GM12878 (cell line): ENCODE measurements at regions not wholly inside any gene's neighbourhood (a gene's known extent, or its start where the extent isn't known, plus 50 kb on each side); places are given as distances from the start of the nearest gene placed in this dataset.

ENCODE experiments used
- ATAC-seq: fragments of 200-7000 bp; cut with Tn5 transposase; 3 replicates; pipeline ENCODE4 v1.9.1; 2020; ENCODE audit warnings: mild to moderate bottlenecking, moderate library complexity
- BruUV-seq: library from RNA; stranded (reverse); fragments of 400-500 nt; replicated peaks from 2 replicates; lab custom pipeline; 2021; lab: Mats Ljungman, UMichigan
- CTCF ChIA-PET: fragments of 300-600 bp; sonication (Branson Sonifier 250); formaldehyde crosslinking; extraction: SDS; loops from one replicate; lab custom pipeline; 2021; ENCODE audit warnings: inconsistent platforms; lab: Yijun Ruan, JAX
- POLR2A ChIA-PET: fragments of 350-600 bp; formaldehyde crosslinking; extraction: SDS; loops from one replicate; lab custom pipeline; 2021; ENCODE audit warnings: inconsistent platforms; lab: Charles Lee
- RAD21 ChIA-PET: fragments of 300-600 bp; sonication (Branson Sonifier 250); formaldehyde crosslinking; loops from one replicate; lab custom pipeline; 2023; ENCODE audit warnings: antibody characterized with exemption; ENCODE audit not compliant: unreplicated experiment; lab: Charles Lee
- SMC1A ChIA-PET: fragments of 300-600 bp; sonication (Branson Sonifier 250); formaldehyde crosslinking; loops from one replicate; lab custom pipeline; 2023; ENCODE audit not compliant: unreplicated experiment, uncharacterized antibody; lab: Charles Lee
- DNase-seq: peaks from one replicate; pipeline ENCODE4 v3.0.0-alpha.2; 2011; ENCODE audit warnings: low read depth, low spot score
- FAIRE-seq: peaks from 3 replicates; lab custom pipeline; 2011; peaks lifted over from hg19 to GRCh38; lab: Jason Lieb, UNC
- H2AFZ ChIP-seq: 2 replicates; pipeline ENCODE4 v1.6.0; 2011; ENCODE audit warnings: low read depth, low read length, control low read depth; ENCODE audit not compliant: control insufficient read depth
- H3K27ac ChIP-seq: 2 replicates; pipeline ENCODE4 v1.5.1; 2011; ENCODE audit warnings: control low read depth; ENCODE audit not compliant: control insufficient read depth, insufficient read depth
- H3K27me3 ChIP-seq, 2 experiments: replicated peaks in 1 of 2; 2 replicates each; pipeline versions ENCODE4 v1.6.0 to v1.6.1; 2011; ENCODE audit warnings: low read length in 1 of 2; ENCODE audit not compliant: control insufficient read depth in 2 of 2, insufficient read depth in 2 of 2
- H3K36me3 ChIP-seq, 2 experiments: 2 replicates each; pipeline ENCODE4 v1.5.1; 2011; ENCODE audit warnings: low read length in 1 of 2; ENCODE audit not compliant: control insufficient read depth in 2 of 2, insufficient read depth in 2 of 2
- H3K4me1 ChIP-seq: 2 replicates; pipeline ENCODE4 v1.6.1; 2011; ENCODE audit warnings: mild to moderate bottlenecking, low read length, moderate library complexity, mixed read lengths; ENCODE audit not compliant: control insufficient read depth, insufficient read depth
- H3K4me2 ChIP-seq: 2 replicates; pipeline ENCODE4 v1.6.0; 2011; ENCODE audit warnings: control low read depth; ENCODE audit not compliant: control insufficient read depth, insufficient read depth
- H3K4me3 ChIP-seq: fragments of 200-600 bp; sonication (generic); 2 replicates; pipeline ENCODE4 v1.5.1; 2016
- H3K79me2 ChIP-seq: 2 replicates; pipeline ENCODE4 v1.6.0; 2011; ENCODE audit warnings: low read length; ENCODE audit not compliant: control insufficient read depth, insufficient read depth
- H3K9ac ChIP-seq: 2 replicates; pipeline ENCODE4 v1.8.0; 2011; ENCODE audit warnings: low read length, control low read depth, mixed read lengths; ENCODE audit not compliant: control insufficient read depth, insufficient read depth
- H3K9me3 ChIP-seq: replicated peaks from 3 replicates; pipeline ENCODE4 v1.5.1; 2011; ENCODE audit warnings: mild to moderate bottlenecking, low read length; ENCODE audit not compliant: control insufficient read depth, insufficient read depth
- H4K20me1 ChIP-seq: 2 replicates; pipeline ENCODE4 v1.6.0; 2011; ENCODE audit not compliant: control insufficient read depth, insufficient read depth
- KLF5 ChIP-seq: fragments of 450-650 bp; IDR thresholded peaks from 2 replicates; pipeline ENCODE4 v1.6.1; 2014; ENCODE audit warnings: mild to moderate bottlenecking; ENCODE audit not compliant: partially characterized antibody
- MYC ChIP-seq: IDR thresholded peaks from 2 replicates; pipeline ENCODE4 v1.6.1; 2011; ENCODE audit warnings: mild to moderate bottlenecking, low read length, moderate library complexity, inconsistent platforms; ENCODE audit not compliant: insufficient read depth, insufficient replicate concordance, insufficient read length, severe bottlenecking
- RUNX3 ChIP-seq: IDR thresholded peaks from 2 replicates; pipeline ENCODE4 v1.6.1; 2012; ENCODE audit warnings: low read length, inconsistent platforms
- SIX5 ChIP-seq: IDR thresholded peaks from 2 replicates; pipeline ENCODE4 v1.6.1; 2011; ENCODE audit warnings: mild to moderate bottlenecking, low read depth, low read length, moderate library complexity; ENCODE audit not compliant: severe bottlenecking
- TCF7 ChIP-seq: IDR thresholded peaks from 2 replicates; pipeline ENCODE4 v1.6.1; 2014; ENCODE audit warnings: antibody characterized with exemption, borderline replicate concordance
- WGBS: methylation state at CpG from one replicate; pipeline ENCODE4 v1.1.6; 2016; ENCODE audit warnings: low lambda C conversion rate; ENCODE audit not compliant: insufficient replicate concordance, insufficient coverage; ENCODE audit errors: missing lambda C conversion rate; 5-methylcytosine and 5-hydroxymethylcytosine counted together
- in situ Hi-C: fragments of 300-500 bp; cut with MboI; formaldehyde crosslinking; loops from 9 replicates; pipeline ENCODE4 v1.14.3; 2018; ENCODE audit warnings: mixed read lengths
- intact Hi-C: fragments of 100-400 bp; cut with micrococcal nuclease; formaldehyde crosslinking; loops from one replicate; pipeline ENCODE4 v1.14.2; 2022; ENCODE audit not compliant: unreplicated experiment
- TF ChIP-seq, protein P1 (sequence below): IDR thresholded peaks from 2 replicates; pipeline ENCODE4 v1.6.1; 2012; ENCODE audit warnings: low read depth, low read length, improper control_type of control experiment
- TF ChIP-seq, protein P2 (sequence below): IDR thresholded peaks from 2 replicates; pipeline ENCODE4 v1.6.1; 2012; ENCODE audit warnings: low read depth, low read length, improper control_type of control experiment
- TF ChIP-seq, protein P3 (sequence below): fragments of 150-350 bp; IDR thresholded peaks from 2 replicates; pipeline ENCODE4 v1.6.1; 2014; ENCODE audit warnings: mild to moderate bottlenecking, low read depth, low read length

DNA sequence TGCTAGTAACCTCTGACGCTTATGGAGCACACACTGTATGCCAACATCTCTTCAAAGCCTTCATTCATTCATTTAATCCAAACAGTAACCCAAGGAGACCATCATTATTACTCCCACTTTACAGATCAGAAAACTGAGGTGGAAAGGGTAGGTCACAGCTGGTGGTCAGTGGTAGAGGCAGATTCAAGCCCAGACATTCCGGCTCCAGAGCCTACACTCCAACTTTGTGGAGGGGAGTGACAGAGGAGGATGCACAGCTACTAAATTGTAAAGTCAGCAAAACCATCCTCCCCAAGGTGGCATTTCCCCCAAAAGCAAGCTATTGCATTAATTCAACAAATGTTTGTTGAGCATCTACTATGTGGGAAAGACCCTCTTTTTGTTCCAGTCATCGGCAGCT is 110.5 kb upstream of the CPEB4 start (continued):
- no peak for TF ChIP-seq RUNX3
- no peak for TF ChIP-seq KLF5

DNA sequence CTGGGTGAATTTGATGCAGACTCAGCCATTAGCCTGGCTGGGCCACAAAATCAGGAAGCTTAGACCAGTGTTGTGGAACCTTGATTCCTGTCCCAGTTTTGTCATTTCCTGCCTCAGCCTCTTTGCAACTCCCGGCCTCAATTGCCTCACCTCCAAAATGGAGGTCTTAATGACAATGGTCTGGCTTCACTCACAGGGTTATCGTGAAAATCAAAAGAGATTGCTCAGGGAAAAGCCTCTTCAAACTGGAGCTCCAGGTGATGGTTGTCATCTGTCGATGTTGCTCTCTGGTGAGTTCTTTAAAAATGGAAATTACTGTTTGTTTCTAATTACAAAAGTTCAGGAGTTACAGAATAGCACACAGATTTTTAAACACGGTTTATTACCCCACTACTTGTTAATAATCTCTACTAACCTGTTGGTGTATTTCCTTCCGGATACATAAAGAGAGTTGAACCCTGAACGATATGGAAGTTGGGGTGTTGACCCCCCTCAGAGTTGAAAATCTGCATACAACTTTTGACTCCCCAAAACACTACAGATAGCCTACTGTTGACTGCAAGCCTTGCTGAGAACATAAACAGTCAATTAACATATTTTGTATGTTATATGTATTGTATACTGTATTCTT is 109.9 kb upstream of the CPEB4 start:
- ATAC-seq (no peak), DNase-seq (no peak), FAIRE-seq (no peak)
- in situ Hi-C loops (no loop called here), intact Hi-C loops (no loop called here)
- Histone ChIP-seq H2AFZ (0 out of 2 replicates have a peak overlapping the region, but pooled peaks have one; percentile 5), H3K4me3 (no peak overlapping the region), H3K79me2 (no peaks in the 10 kb centered on the region), H3K4me2 (no peak overlapping the region), H3K36me3 (no peaks in the 10 kb centered on the region), H3K4me1 (peaks cover 16% of the 10 kb centered on the region), H3K9ac (no peak overlapping the region), H4K20me1 (no peaks in the 10 kb centered on the region), H3K27me3 (no peaks in the 10 kb centered on the region), H3K27ac (no peak overlapping the region), H3K9me3 (no peaks in the 10 kb centered on the region)
- CTCF ChIA-PET, result interaction anchor here (1.4 kb wide), 1 partner anchor 10 kb away, joined by 5 read pairs; no protein-coding TSS in a partner anchor
- SMC1A ChIA-PET, result interaction anchor here (0.6 to 1.4 kb wide), 2 partner anchors 8 to 1051 kb away, joined by 3 to 6 read pairs; no protein-coding TSS in a partner anchor
- RAD21 ChIA-PET, result interaction anchor here (0.7 kb wide), 1 partner anchor 101 kb away, joined by 3 read pairs; no protein-coding TSS in a partner anchor
- 69% methylated on average over 6 of the region's 6 CpGs for WGBS
- no peak for TF ChIP-seq MYC
- TF ChIP-seq, protein P1, sequence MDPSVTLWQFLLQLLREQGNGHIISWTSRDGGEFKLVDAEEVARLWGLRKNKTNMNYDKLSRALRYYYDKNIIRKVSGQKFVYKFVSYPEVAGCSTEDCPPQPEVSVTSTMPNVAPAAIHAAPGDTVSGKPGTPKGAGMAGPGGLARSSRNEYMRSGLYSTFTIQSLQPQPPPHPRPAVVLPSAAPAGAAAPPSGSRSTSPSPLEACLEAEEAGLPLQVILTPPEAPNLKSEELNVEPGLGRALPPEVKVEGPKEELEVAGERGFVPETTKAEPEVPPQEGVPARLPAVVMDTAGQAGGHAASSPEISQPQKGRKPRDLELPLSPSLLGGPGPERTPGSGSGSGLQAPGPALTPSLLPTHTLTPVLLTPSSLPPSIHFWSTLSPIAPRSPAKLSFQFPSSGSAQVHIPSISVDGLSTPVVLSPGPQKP, result no peak
- TF ChIP-seq SIX5, result no peak
- TF ChIP-seq, protein P2, sequence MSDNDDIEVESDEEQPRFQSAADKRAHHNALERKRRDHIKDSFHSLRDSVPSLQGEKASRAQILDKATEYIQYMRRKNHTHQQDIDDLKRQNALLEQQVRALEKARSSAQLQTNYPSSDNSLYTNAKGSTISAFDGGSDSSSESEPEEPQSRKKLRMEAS, result no peak
- TF ChIP-seq, protein P3, sequence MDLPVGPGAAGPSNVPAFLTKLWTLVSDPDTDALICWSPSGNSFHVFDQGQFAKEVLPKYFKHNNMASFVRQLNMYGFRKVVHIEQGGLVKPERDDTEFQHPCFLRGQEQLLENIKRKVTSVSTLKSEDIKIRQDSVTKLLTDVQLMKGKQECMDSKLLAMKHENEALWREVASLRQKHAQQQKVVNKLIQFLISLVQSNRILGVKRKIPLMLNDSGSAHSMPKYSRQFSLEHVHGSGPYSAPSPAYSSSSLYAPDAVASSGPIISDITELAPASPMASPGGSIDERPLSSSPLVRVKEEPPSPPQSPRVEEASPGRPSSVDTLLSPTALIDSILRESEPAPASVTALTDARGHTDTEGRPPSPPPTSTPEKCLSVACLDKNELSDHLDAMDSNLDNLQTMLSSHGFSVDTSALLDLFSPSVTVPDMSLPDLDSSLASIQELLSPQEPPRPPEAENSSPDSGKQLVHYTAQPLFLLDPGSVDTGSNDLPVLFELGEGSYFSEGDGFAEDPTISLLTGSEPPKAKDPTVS, result no peak
- no peak for TF ChIP-seq TCF7
- BruUV-seq, result no TSS peak
- POLR2A ChIA-PET, result no interaction called here
